OCI-LY7 (cell line): ENCODE measurements at regions not wholly inside any gene's neighbourhood (a gene's known extent, or its start where the extent isn't known, plus 50 kb on each side); places are given as distances from the start of the nearest gene placed in this dataset.

ENCODE experiments used
- BruUV-seq: library from RNA; stranded (reverse); fragments of 400-500 nt; replicated peaks from 2 replicates; lab custom pipeline; 2021; lab: Mats Ljungman, UMichigan
- CTCF ChIA-PET: fragments of 300-600 bp; sonication (Branson Sonifier 250); formaldehyde crosslinking; loops from one replicate; lab custom pipeline; 2022; ENCODE audit warnings: antibody characterized with exemption; ENCODE audit not compliant: unreplicated experiment; lab: Charles Lee
- POLR2A ChIA-PET: fragments of 300-600 bp; sonication (Branson Sonifier 250); formaldehyde crosslinking; loops from one replicate; lab custom pipeline; 2022; ENCODE audit warnings: antibody characterized with exemption; lab: Charles Lee
- DNase-seq: peaks from one replicate; pipeline ENCODE4 v3.0.0-alpha.2; 2015; ENCODE audit warnings: low spot score
- H2AFZ ChIP-seq: fragments of 200-600 bp; sonication (generic), shearing (Covaris generic); 2 replicates; pipeline ENCODE4 v1.6.1; 2014; ENCODE audit warnings: mild to moderate bottlenecking, antibody characterized with exemption, low read length, moderate library complexity
- H3K27ac ChIP-seq: fragments of 200-600 bp; sonication (generic); 2 replicates; pipeline ENCODE4 v1.5.1; 2014; ENCODE audit warnings: mixed run types, low read depth, mild to moderate bottlenecking, moderate library complexity, low read length, inconsistent platforms; ENCODE audit not compliant: poor library complexity, severe bottlenecking
- H3K36me3 ChIP-seq: fragments of 200-600 bp; sonication (generic); 2 replicates; pipeline ENCODE4 v1.6.1; 2014; ENCODE audit warnings: mild to moderate bottlenecking, antibody characterized with exemption, low read length, moderate library complexity, mixed read lengths; ENCODE audit not compliant: insufficient read depth
- H3K4me1 ChIP-seq: fragments of 200-600 bp; sonication (generic); 2 replicates; pipeline ENCODE4 v1.5.1; 2014; ENCODE audit warnings: mild to moderate bottlenecking, low read length; ENCODE audit not compliant: insufficient read depth, poor library complexity, severe bottlenecking
- H3K4me2 ChIP-seq: fragments of 200-600 bp; sonication (generic); 2 replicates; pipeline ENCODE4 v1.6.1; 2014; ENCODE audit warnings: mild to moderate bottlenecking, low read length
- H3K4me3 ChIP-seq: fragments of 200-600 bp; sonication (generic); 2 replicates; pipeline ENCODE4 v1.5.1; 2014; ENCODE audit warnings: mild to moderate bottlenecking, low read depth, low read length; ENCODE audit not compliant: poor library complexity, severe bottlenecking
- H3K79me2 ChIP-seq: fragments of 200-600 bp; sonication (generic); 2 replicates; pipeline ENCODE4 v1.6.1; 2016; ENCODE audit warnings: low read depth, mild to moderate bottlenecking, low read length, moderate library complexity, mixed read lengths; ENCODE audit not compliant: insufficient read depth
- H3K9me2 ChIP-seq: fragments of 200-600 bp; sonication (generic); 2 replicates; pipeline ENCODE4 v1.6.1; 2016; ENCODE audit warnings: mild to moderate bottlenecking, low read length, mixed read lengths; ENCODE audit not compliant: insufficient read depth
- H3K9me3 ChIP-seq: fragments of 200-600 bp; sonication (generic); 2 replicates; pipeline ENCODE4 v1.6.1; 2014; ENCODE audit warnings: mild to moderate bottlenecking, mixed run types, low read length, mixed read lengths
- H4K20me1 ChIP-seq: fragments of 200-600 bp; sonication (generic); 2 replicates; pipeline ENCODE4 v1.6.1; 2014; ENCODE audit warnings: mild to moderate bottlenecking, antibody characterized with exemption, low read length, moderate library complexity, mixed read lengths; ENCODE audit not compliant: insufficient read depth
- EZH2phosphoT487 ChIP-seq: fragments of 200-600 bp; sonication (generic); IDR thresholded peaks from 2 replicates; pipeline ENCODE4 v1.6.1; 2018; ENCODE audit warnings: low read depth, borderline replicate concordance, mild to moderate bottlenecking, mixed run types, antibody characterized with exemption, low read length, moderate library complexity, mixed read lengths
- intact Hi-C: fragments of 100-400 bp; cut with micrococcal nuclease; formaldehyde crosslinking; loops from one replicate; pipeline ENCODE4 v1.10.0; 2022; ENCODE audit not compliant: unreplicated experiment
- TF ChIP-seq, protein P1 (sequence below): fragments of 200-600 bp; sonication (generic); conservative IDR thresholded peaks from 2 replicates; pipeline ENCODE4 v1.5.1; 2014; ENCODE audit warnings: mild to moderate bottlenecking, antibody characterized with exemption, low read length, moderate library complexity, mixed read lengths

DNA sequence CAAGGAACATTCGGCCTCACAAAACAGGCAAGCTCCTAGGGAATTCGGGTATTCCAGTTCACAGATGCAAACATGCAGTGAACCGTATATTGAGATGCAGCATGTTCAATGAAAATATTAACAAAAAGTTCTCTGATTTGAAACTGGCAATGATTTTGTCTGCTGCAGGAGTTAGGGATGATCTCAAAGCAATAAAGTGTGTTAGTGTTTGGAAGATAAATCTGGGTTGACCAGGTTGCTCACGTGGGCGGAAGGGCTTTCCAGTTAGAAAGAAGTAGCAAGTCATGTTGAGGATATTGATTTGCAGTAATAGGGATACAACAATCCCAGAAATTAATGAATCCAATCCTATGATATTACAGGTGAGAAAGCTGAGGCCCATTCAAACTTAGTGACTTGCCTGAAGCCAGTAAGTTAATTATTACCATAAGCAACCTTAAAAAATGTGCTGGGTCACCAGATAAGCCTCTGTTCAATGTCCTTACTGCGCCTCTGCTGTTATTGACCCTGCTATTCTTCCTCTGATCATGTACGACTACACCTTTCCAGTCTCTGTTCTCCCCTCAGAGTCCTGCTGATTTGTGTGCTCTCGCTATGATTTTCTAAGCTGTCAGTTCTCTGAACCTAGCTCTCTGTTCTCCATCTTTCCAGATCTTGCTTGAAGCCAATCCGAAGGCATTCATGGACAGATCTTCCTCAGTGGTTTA, 370.8 kb downstream of the DSEL start:
- Histone ChIP-seq H3K36me3 (no peaks in the 10 kb centered on the region), H3K9me3 (no peaks in the 10 kb centered on the region), H3K79me2 (no peaks in the 10 kb centered on the region), H3K9me2 (no peaks in the 10 kb centered on the region), H4K20me1 (no peaks in the 10 kb centered on the region), H3K4me2 (no peak overlapping the region), H3K27ac (no peak overlapping the region), H3K4me3 (no peak overlapping the region), H2AFZ (no peak overlapping the region), H3K4me1 (no peaks in the 10 kb centered on the region)
- ChIA-PET CTCF (no interaction called here), POLR2A (no interaction called here)
- DNase-seq, result no peak
- intact Hi-C loops, result no loop called here
- no TSS peak for BruUV-seq
- TF ChIP-seq EZH2phosphoT487, result no peak
- TF ChIP-seq, protein P1, sequence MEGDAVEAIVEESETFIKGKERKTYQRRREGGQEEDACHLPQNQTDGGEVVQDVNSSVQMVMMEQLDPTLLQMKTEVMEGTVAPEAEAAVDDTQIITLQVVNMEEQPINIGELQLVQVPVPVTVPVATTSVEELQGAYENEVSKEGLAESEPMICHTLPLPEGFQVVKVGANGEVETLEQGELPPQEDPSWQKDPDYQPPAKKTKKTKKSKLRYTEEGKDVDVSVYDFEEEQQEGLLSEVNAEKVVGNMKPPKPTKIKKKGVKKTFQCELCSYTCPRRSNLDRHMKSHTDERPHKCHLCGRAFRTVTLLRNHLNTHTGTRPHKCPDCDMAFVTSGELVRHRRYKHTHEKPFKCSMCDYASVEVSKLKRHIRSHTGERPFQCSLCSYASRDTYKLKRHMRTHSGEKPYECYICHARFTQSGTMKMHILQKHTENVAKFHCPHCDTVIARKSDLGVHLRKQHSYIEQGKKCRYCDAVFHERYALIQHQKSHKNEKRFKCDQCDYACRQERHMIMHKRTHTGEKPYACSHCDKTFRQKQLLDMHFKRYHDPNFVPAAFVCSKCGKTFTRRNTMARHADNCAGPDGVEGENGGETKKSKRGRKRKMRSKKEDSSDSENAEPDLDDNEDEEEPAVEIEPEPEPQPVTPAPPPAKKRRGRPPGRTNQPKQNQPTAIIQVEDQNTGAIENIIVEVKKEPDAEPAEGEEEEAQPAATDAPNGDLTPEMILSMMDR, result no peak

DNA sequence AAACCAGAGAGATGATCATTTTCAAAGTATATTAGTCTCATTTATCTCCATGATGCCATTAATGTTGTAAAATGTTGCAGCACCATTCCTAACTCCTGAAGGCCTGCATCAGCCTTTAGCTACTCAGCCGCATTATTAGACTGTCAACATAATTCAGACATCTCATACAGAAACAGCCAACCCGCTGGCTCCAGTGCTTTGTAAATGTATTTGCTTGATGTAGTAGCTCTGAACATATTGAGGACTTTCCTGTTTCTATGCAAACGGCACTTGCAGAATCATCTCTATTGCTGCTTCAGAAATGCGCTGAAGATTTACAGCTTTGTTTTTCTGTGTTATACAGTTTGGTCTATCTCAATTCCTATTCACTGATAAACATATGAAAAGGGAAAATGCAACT, 372.2 kb downstream of the DSEL start:
- H3K79me2 ChIP-seq, result no peaks in the 10 kb centered on the region
- POLR2A ChIA-PET, result interaction anchor here (0.7 kb wide), 1 partner anchor 15 kb away, joined by 3 read pairs; no protein-coding TSS in a partner anchor
- H2AFZ ChIP-seq, result no peak overlapping the region
- H3K9me2 ChIP-seq, result no peaks in the 10 kb centered on the region
- no peaks in the 10 kb centered on the region for H3K9me3 ChIP-seq
- no peaks in the 10 kb centered on the region for H3K4me1 ChIP-seq
- TF ChIP-seq, protein P1, result no peak
- TF ChIP-seq EZH2phosphoT487, result no peak
- no peaks in the 10 kb centered on the region for H4K20me1 ChIP-seq
- BruUV-seq, result no TSS peak
- no peak for DNase-seq
- no peak overlapping the region for H3K4me2 ChIP-seq
- no peak overlapping the region for H3K4me3 ChIP-seq
- H3K27ac ChIP-seq, result no peak overlapping the region
- H3K36me3 ChIP-seq, result no peaks in the 10 kb centered on the region
- CTCF ChIA-PET, result no interaction called here
- intact Hi-C loops, result no loop called here

DNA sequence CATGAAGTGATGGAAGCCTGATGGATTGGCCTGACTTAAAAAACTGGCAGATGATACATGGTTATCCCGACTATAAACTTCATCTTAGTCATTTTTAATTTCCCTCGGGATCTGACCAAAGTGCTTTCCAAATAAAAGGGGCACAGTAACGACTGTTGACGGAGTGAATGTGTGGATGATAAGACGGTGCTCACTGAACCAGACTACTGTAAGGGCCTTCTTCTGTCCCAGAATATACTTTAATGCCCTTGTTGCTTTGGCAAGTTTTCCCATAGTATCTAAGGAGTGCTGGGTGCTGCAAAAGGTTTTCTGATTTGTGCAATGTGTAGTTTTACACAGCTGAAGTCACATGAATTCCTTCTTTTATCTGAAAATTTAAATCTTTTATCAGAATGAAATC, 373.5 kb downstream of the DSEL start:
- no peaks in the 10 kb centered on the region for H3K79me2 ChIP-seq
- no peaks in the 10 kb centered on the region for H3K4me1 ChIP-seq
- H3K4me3 ChIP-seq, result no peak overlapping the region
- H3K9me2 ChIP-seq, result no peaks in the 10 kb centered on the region
- TF ChIP-seq, protein P1, result no peak
- no peak for TF ChIP-seq EZH2phosphoT487
- no peak overlapping the region for H2AFZ ChIP-seq
- H3K36me3 ChIP-seq, result no peaks in the 10 kb centered on the region
- intact Hi-C loops, result no loop called here
- CTCF ChIA-PET, result no interaction called here
- BruUV-seq, result no TSS peak
- DNase-seq, result no peak
- POLR2A ChIA-PET, result no interaction called here
- no peaks in the 10 kb centered on the region for H3K9me3 ChIP-seq
- no peak overlapping the region for H3K27ac ChIP-seq
- H4K20me1 ChIP-seq, result no peaks in the 10 kb centered on the region
- no peak overlapping the region for H3K4me2 ChIP-seq
